ENCODE measurements at regions not wholly inside any gene's neighbourhood (a gene's known extent, or its start where the extent isn't known, plus 50 kb on each side); places are given as distances from the start of the nearest gene placed in this dataset.

DNA sequence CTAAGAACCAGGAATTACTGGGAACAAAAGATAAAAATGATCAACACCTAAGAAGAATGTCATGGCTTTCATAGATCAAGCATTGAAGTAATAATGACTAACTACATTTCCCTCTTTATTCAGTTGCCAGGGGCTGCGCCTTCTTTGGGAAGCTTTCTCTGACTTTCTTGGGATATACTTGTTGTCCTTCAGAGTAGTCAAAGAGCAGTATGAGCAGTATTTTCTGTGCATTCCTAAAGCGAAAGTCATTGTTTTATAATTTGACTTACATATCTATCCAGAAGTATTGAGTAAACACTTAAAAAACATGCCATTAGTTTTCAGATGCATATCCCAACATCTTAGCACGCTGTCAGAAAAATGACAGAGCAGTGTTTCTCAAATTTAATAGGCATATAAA is 2412.4 kb downstream of the PCDH9 start:
- no peak overlapping the region for H3K4me3 ChIP-seq
- in situ Hi-C loops (cut with MboI; ENCODE audit: low sequenced_read_pairs in 4 of 4): no loop called here

DNA sequence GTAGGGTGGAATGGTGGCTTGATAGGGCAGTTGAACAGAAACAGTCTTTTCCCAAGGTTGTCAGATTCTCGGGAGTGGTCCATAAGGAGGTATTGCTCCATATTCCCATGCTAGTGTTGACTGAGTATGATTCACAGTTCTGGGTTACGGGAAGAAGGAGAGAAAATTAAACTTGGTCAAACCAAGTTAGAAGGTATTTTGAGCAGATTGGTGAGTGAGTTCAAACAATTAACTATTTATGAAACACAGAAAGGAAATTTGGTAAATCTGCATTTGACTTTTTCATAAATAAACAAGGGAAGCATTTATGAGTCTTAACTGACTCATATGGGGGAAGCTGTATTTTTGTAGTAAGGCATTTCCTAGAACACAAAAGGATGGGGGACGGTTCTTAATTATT is 2419.4 kb downstream of the PCDH9 start:
- H3K27me3 ChIP-seq: no peaks in the 10 kb centered on the region
- DNase-seq (no peak), ATAC-seq (no peak)
- no peaks in the 10 kb centered on the region for H3K4me1 ChIP-seq
- in situ Hi-C loops (cut with MboI; ENCODE audit: low sequenced_read_pairs in 4 of 4) (no loop called here), intact Hi-C loops (cut with DNase I; ENCODE audit: low total_unique reads) (no loop called here)
- TF ChIP-seq POLR2A (IDR thresholded peaks at IDR 0.05): no peak
- TF ChIP-seq, protein P1, sequence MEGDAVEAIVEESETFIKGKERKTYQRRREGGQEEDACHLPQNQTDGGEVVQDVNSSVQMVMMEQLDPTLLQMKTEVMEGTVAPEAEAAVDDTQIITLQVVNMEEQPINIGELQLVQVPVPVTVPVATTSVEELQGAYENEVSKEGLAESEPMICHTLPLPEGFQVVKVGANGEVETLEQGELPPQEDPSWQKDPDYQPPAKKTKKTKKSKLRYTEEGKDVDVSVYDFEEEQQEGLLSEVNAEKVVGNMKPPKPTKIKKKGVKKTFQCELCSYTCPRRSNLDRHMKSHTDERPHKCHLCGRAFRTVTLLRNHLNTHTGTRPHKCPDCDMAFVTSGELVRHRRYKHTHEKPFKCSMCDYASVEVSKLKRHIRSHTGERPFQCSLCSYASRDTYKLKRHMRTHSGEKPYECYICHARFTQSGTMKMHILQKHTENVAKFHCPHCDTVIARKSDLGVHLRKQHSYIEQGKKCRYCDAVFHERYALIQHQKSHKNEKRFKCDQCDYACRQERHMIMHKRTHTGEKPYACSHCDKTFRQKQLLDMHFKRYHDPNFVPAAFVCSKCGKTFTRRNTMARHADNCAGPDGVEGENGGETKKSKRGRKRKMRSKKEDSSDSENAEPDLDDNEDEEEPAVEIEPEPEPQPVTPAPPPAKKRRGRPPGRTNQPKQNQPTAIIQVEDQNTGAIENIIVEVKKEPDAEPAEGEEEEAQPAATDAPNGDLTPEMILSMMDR (IDR thresholded peaks at IDR 0.05 in 4 of 5, conservative IDR thresholded peaks at IDR 0.05 in 1 of 5): no peak
- no peaks in the 10 kb centered on the region for H3K36me3 ChIP-seq
- H3K4me3 ChIP-seq: no peak overlapping the region
- H3K9me3 ChIP-seq: no peaks in the 10 kb centered on the region
- no peak overlapping the region for H3K27ac ChIP-seq

More for the DNA sequence above, 2412.4 kb downstream of the PCDH9 start:
- ATAC-seq: no peak
- no peak for TF ChIP-seq POLR2A (IDR thresholded peaks at IDR 0.05)
- TF ChIP-seq, protein P1 (IDR thresholded peaks at IDR 0.05 in 4 of 5, conservative IDR thresholded peaks at IDR 0.05 in 1 of 5): no peak
- DNase-seq: no peak
- intact Hi-C loops (cut with DNase I; ENCODE audit: low total_unique reads): no loop called here
- Histone ChIP-seq H3K27ac (no peak overlapping the region), H3K36me3 (no peaks in the 10 kb centered on the region), H3K27me3 (no peaks in the 10 kb centered on the region), H3K4me1 (no peaks in the 10 kb centered on the region), H3K9me3 (no peaks in the 10 kb centered on the region)

DNA sequence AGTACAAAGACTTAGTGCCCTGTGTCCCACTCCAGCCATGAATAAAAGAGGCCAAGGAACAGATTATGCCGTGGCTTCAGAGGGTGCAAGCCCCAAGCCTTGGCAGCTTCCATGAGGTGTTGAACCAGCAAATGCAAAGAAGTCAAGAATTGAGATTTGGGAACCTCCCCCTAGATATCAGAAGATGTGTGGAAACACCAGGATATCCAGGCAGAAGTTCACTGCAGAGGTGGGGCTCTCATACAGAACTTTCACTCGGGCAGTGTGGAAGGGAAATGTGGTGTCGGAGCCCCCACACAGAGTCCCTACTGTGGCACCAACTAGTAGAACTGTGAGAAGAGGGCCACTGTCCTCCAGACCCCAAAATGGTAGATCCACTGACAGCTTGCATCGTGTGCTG is 2421.4 kb downstream of the PCDH9 start:
- Histone ChIP-seq H3K4me1 (no peaks in the 10 kb centered on the region), H3K27me3 (no peaks in the 10 kb centered on the region), H3K27ac (no peak overlapping the region), H3K36me3 (no peaks in the 10 kb centered on the region), H3K4me3 (no peak overlapping the region), H3K9me3 (no peaks in the 10 kb centered on the region)
- DNase-seq (no peak), ATAC-seq (no peak)
- in situ Hi-C loops (cut with MboI; ENCODE audit: low sequenced_read_pairs in 4 of 4): no loop called here
- TF ChIP-seq, protein P1 (IDR thresholded peaks at IDR 0.05 in 4 of 5, conservative IDR thresholded peaks at IDR 0.05 in 1 of 5): no peak
- no peak for TF ChIP-seq POLR2A (IDR thresholded peaks at IDR 0.05)
- intact Hi-C loops (cut with DNase I; ENCODE audit: low total_unique reads): no loop called here

DNA sequence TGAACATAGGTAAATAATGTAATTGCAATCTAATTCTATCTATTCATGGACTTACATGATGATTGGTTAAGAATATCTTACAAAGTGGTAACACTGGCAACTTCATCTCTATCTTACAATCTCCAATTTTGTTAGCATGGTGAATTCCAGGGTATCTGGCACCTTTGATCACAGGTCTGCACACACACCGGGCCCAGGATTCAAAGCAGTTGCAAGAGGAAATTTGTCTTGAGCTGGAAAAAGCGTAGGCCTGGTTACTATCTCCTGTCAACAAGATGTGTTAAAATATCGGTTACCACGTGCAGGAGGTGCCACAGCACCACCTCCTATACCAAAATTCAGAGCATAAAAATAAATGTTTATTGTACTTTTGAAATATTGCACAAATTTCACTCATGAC is 2428.4 kb downstream of the PCDH9 start:
- no peaks in the 10 kb centered on the region for H3K9me3 ChIP-seq
- DNase-seq: no peak
- H3K36me3 ChIP-seq: no peaks in the 10 kb centered on the region
- no peaks in the 10 kb centered on the region for H3K4me1 ChIP-seq
- in situ Hi-C loops (cut with MboI; ENCODE audit: low sequenced_read_pairs in 4 of 4): no loop called here
- H3K27ac ChIP-seq: no peak overlapping the region
- intact Hi-C loops (cut with DNase I; ENCODE audit: low total_unique reads): no loop called here
- H3K27me3 ChIP-seq: no peaks in the 10 kb centered on the region
- no peak for ATAC-seq
- TF ChIP-seq, protein P1 (IDR thresholded peaks at IDR 0.05 in 4 of 5, conservative IDR thresholded peaks at IDR 0.05 in 1 of 5): no peak
- no peak for TF ChIP-seq POLR2A (IDR thresholded peaks at IDR 0.05)
- H3K4me3 ChIP-seq: no peak overlapping the region

DNA sequence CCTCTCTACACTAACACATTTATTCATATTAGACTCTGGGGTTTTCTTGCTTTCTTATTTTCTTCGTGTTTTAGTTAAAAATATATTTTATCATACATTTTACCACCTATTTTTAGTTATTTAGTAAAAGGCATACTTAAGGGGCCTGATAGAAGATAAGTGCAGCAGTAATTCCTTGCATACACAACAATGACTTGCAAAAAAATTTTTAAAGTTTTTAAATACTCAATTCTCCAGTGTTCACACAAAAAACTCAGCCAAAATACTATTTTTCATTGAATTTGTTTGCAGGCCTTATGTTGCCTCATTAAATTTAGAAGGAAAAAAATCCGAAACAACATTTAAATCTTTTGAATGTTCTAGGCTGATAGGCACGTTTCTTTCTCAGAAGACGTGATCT is 2431.7 kb downstream of the PCDH9 start:
- TF ChIP-seq POLR2A (IDR thresholded peaks at IDR 0.05): no peak
- TF ChIP-seq, protein P1 (IDR thresholded peaks at IDR 0.05 in 4 of 5, conservative IDR thresholded peaks at IDR 0.05 in 1 of 5): no peak
- DNase-seq (no peak), ATAC-seq (no peak)
- in situ Hi-C loops (cut with MboI; ENCODE audit: low sequenced_read_pairs in 4 of 4) (no loop called here), intact Hi-C loops (cut with DNase I; ENCODE audit: low total_unique reads) (no loop called here)
- Histone ChIP-seq H3K27ac (no peak overlapping the region), H3K4me3 (no peak overlapping the region), H3K36me3 (no peaks in the 10 kb centered on the region), H3K27me3 (no peaks in the 10 kb centered on the region), H3K9me3 (no peaks in the 10 kb centered on the region), H3K4me1 (no peaks in the 10 kb centered on the region)

Data from gastrocnemius medialis (tissue), 4 donors.